Transverse colon (tissue), 4 donors: ENCODE measurements at regions not wholly inside any gene's neighbourhood (a gene's known extent, or its start where the extent isn't known, plus 50 kb on each side); places are given as distances from the start of the nearest gene placed in this dataset.

ENCODE experiments used
- DNase-seq: peaks from one replicate; pipeline ENCODE4 v3.0.0-alpha.2; 2019
- H3K27ac ChIP-seq, 4 donors: fragments of 200-600 bp; sonication (generic); 2 replicates each; pipeline ENCODE4 v1.5.1; 2016 to 2018; ENCODE audit warnings: inconsistent platforms in 4 of 4
- H3K27me3 ChIP-seq: fragments of 200-600 bp; sonication (generic); 2 replicates; pipeline ENCODE4 v1.5.1; 2017; ENCODE audit warnings: inconsistent platforms
- H3K36me3 ChIP-seq, 4 donors: fragments of 200-600 bp; sonication (generic); 2 replicates each; pipeline ENCODE4 v1.5.1; 2017 to 2019; ENCODE audit warnings: inconsistent platforms in 4 of 4
- H3K4me1 ChIP-seq, 4 donors: fragments of 200-600 bp; sonication (generic); 2 replicates each; pipeline ENCODE4 v1.5.1; 2017 to 2020; ENCODE audit warnings: inconsistent platforms in 4 of 4
- H3K4me3 ChIP-seq, 4 donors: fragments of 200-600 bp; sonication (generic); 1 replicate in 1 of 4; 2 replicates in 3 of 4; pipeline versions ENCODE4 v1.5.1 to v1.6.1; 2017 to 2019; ENCODE audit warnings: inconsistent platforms in 4 of 4
- H3K9me3 ChIP-seq, 2 donors: fragments of 200-600 bp; sonication (generic); 2 replicates each; pipeline ENCODE4 v1.5.1; 2017 to 2019; ENCODE audit warnings: inconsistent platforms in 2 of 2
- CTCF ChIP-seq, 5 experiments: fragments of 200-600 bp in 3 of 5; fragments of 450-650 bp in 2 of 5; sonication (generic) in 3 of 5; IDR thresholded peaks; 1 replicate in 2 of 5; 2 replicates in 3 of 5; pipeline ENCODE4 v1.5.1; 2016 to 2017; ENCODE audit warnings: antibody characterized with exemption in 5 of 5, inconsistent platforms in 3 of 5, mild to moderate bottlenecking in 2 of 5, moderate library complexity in 1 of 5
- EP300 ChIP-seq: sonication (generic); formaldehyde crosslinking; IDR thresholded peaks from one replicate; pipeline ENCODE4 v1.6.1; 2017; ENCODE audit warnings: antibody characterized with exemption, low read depth
- POLR2A ChIP-seq: fragments of 450-650 bp; IDR thresholded peaks from one replicate; pipeline ENCODE4 v1.6.1; 2016; ENCODE audit warnings: antibody characterized with exemption, mild to moderate bottlenecking, moderate library complexity
- POLR2AphosphoS5 ChIP-seq, 3 donors: sonication (generic); formaldehyde crosslinking; IDR thresholded peaks; one replicate each; pipeline ENCODE4 v1.6.1; 2016; ENCODE audit warnings: antibody characterized with exemption in 3 of 3
- WGBS, 2 donors: methylation state at CpG; one replicate each; pipeline ENCODE4 v1.1.5; 2018; ENCODE audit warnings: low coverage in 1 of 2; 5-methylcytosine and 5-hydroxymethylcytosine counted together
- in situ Hi-C, 4 donors: fragments of 200-750 bp; cut with MboI; loops; one replicate each; pipeline versions ENCODE4 v1.15.0 to v1.15.1; 2017; ENCODE audit warnings: low sequenced_read_pairs in 3 of 4, low pct_ligation_motif_present in 1 of 4, low pct_unique_long_range_greater_than_20kb in 1 of 4
- intact Hi-C: fragments of 100-400 bp; cut with DNase I; formaldehyde crosslinking; loops from one replicate; pipeline ENCODE4 v1.15.1; 2023; ENCODE audit warnings: low total_unique reads

- no peak overlapping the region for H3K27ac ChIP-seq
- 55 to 66% methylated on average over 6 to 14 of the region's 14 CpGs for WGBS, 2 donors
- no peak for DNase-seq
- no peaks in the 10 kb centered on the region for H3K36me3 ChIP-seq
- intact Hi-C loops (no loop called here), in situ Hi-C loops (no loop called here)
- no peak overlapping the region for H3K4me3 ChIP-seq
- no peaks in the 10 kb centered on the region for H3K27me3 ChIP-seq
- peaks cover 0 to 6% of the 10 kb centered on the region in 2 donors for H3K9me3 ChIP-seq
- H3K4me1 ChIP-seq, result no peaks in the 10 kb centered on the region
- TF ChIP-seq CTCF (IDR thresholded peaks at IDR 0.05) (no peak), EP300 (no peak), POLR2AphosphoS5 (IDR thresholded peaks at IDR 0.05) (no peak), POLR2A (no peak)
Observed at GRCh38 chr14:99047441-99048031, 224.5 kb downstream of the BCL11B start.

- Histone ChIP-seq H3K27me3 (no peaks in the 10 kb centered on the region), H3K4me1 (no peaks in the 10 kb centered on the region), H3K9me3 (peaks cover 0 to 10% of the 10 kb centered on the region in 2 donors), H3K27ac (no peak overlapping the region), H3K4me3 (no peak overlapping the region), H3K36me3 (no peaks in the 10 kb centered on the region)
- in situ Hi-C loops (no loop called here), intact Hi-C loops (no loop called here)
- no peak for TF ChIP-seq EP300
- no peak for TF ChIP-seq POLR2A
- no peak for TF ChIP-seq POLR2AphosphoS5 (IDR thresholded peaks at IDR 0.05)
- TF ChIP-seq CTCF (IDR thresholded peaks at IDR 0.05), result no peak
- 70 to 73% methylated on average over 1 of the region's 1 CpG for WGBS, 2 donors
- no peak for DNase-seq
Observed at GRCh38 chr14:99050309-99050708, 221.7 kb downstream of the BCL11B start.

GRCh38 chr14:99052467-99052866 is 219.5 kb downstream of the BCL11B start:
- H3K9me3 ChIP-seq, result peaks cover 0 to 10% of the 10 kb centered on the region in 2 donors
- TF ChIP-seq POLR2AphosphoS5 (IDR thresholded peaks at IDR 0.05) (no peak), POLR2A (no peak), CTCF (IDR thresholded peaks at IDR 0.05) (no peak), EP300 (no peak)
- in situ Hi-C loops (no loop called here), intact Hi-C loops (no loop called here)
- DNase-seq, result no peak
- no peaks in the 10 kb centered on the region for H3K4me1 ChIP-seq
- no peaks in the 10 kb centered on the region for H3K36me3 ChIP-seq
- H3K27ac ChIP-seq, result no peak overlapping the region
- WGBS, 2 donors, result 70 to 78% methylated on average over 2 of the region's 2 CpGs
- H3K4me3 ChIP-seq, result no peak overlapping the region
- H3K27me3 ChIP-seq, result no peaks in the 10 kb centered on the region

GRCh38 chr14:99055019-99055418 is 217.0 kb downstream of the BCL11B start:
- no peak for DNase-seq
- Histone ChIP-seq H3K36me3 (no peaks in the 10 kb centered on the region), H3K27me3 (no peaks in the 10 kb centered on the region), H3K4me3 (no peak overlapping the region), H3K4me1 (no peaks in the 10 kb centered on the region), H3K9me3 (peaks cover 0 to 10% of the 10 kb centered on the region in 2 donors), H3K27ac (no peak overlapping the region)
- in situ Hi-C loops (no loop called here), intact Hi-C loops (no loop called here)
- 78 to 100% methylated on average over 1 to 4 of the region's 4 CpGs for WGBS, 2 donors
- TF ChIP-seq POLR2AphosphoS5 (IDR thresholded peaks at IDR 0.05) (no peak), EP300 (no peak), CTCF (IDR thresholded peaks at IDR 0.05) (no peak), POLR2A (no peak)
